Epithelial cell of esophagus (primary cell): ENCODE measurements at regions not wholly inside any gene's neighbourhood (a gene's known extent, or its start where the extent isn't known, plus 50 kb on each side); places are given as distances from the start of the nearest gene placed in this dataset.

Experiments used
- DNase-seq: peaks from one replicate; pipeline ENCODE4 v3.0.0; 2010; ENCODE audit warnings: low read depth
- H3K4me3 ChIP-seq: 2 replicates; pipeline ENCODE4 v1.5.1; 2011; ENCODE audit warnings: mild to moderate bottlenecking, low read length, control low read depth
- CTCF ChIP-seq: IDR thresholded peaks from 2 replicates; pipeline ENCODE4 v1.5.1; 2011; ENCODE audit warnings: low read depth, mild to moderate bottlenecking, low read length, control low read depth, inconsistent platforms; ENCODE audit not compliant: insufficient read depth; ENCODE audit errors: missing control alignments

GRCh38 chr10:37703833-37704382 is 153.5 kb downstream of the ZNF248 start:
- H3K4me3 ChIP-seq, result no peak overlapping the region
- no peak for DNase-seq
- no peak for TF ChIP-seq CTCF

GRCh38 chr10:37703114-37703513 is 154.3 kb downstream of the ZNF248 start:
- no peak overlapping the region for H3K4me3 ChIP-seq
- no peak for DNase-seq
- TF ChIP-seq CTCF, result no peak

- DNase-seq, result no peak
- TF ChIP-seq CTCF, result no peak
- no peak overlapping the region for H3K4me3 ChIP-seq
Measured at GRCh38 chr10:37701781-37702493, 155.5 kb downstream of the ZNF248 start.

GRCh38 chr10:37700886-37701780 is 156.3 kb downstream of the ZNF248 start:
- no peak for DNase-seq
- TF ChIP-seq CTCF, result no peak
- no peak overlapping the region for H3K4me3 ChIP-seq

- H3K4me3 ChIP-seq, result no peak overlapping the region
- no peak for TF ChIP-seq CTCF
- no peak for DNase-seq
Measured at GRCh38 chr10:37687581-37687980, 169.8 kb downstream of the ZNF248 start.

GRCh38 chr10:37685741-37686683 is 171.4 kb downstream of the ZNF248 start:
- no peak for DNase-seq
- no peak for TF ChIP-seq CTCF
- H3K4me3 ChIP-seq, result no peak overlapping the region
